Peyer's patch (tissue), 4 donors: ENCODE measurements at regions not wholly inside any gene's neighbourhood (a gene's known extent, or its start where the extent isn't known, plus 50 kb on each side); places are given as distances from the start of the nearest gene placed in this dataset.

Source experiments
- CTCF ChIP-seq, 6 experiments: fragments of 450-650 bp in 4 of 6; fragments of 200-600 bp in 2 of 6; sonication (generic) in 1 of 6; IDR thresholded peaks; one replicate each; pipeline ENCODE4 v1.5.1; 2017 to 2019; ENCODE audit warnings: antibody characterized with exemption in 6 of 6, mild to moderate bottlenecking in 3 of 6, moderate library complexity in 1 of 6
- POLR2A ChIP-seq, 2 donors: fragments of 450-650 bp; IDR thresholded peaks; one replicate each; pipeline ENCODE4 v1.5.1; 2017; ENCODE audit warnings: antibody characterized with exemption in 2 of 2, mild to moderate bottlenecking in 2 of 2, moderate library complexity in 2 of 2

DNA sequence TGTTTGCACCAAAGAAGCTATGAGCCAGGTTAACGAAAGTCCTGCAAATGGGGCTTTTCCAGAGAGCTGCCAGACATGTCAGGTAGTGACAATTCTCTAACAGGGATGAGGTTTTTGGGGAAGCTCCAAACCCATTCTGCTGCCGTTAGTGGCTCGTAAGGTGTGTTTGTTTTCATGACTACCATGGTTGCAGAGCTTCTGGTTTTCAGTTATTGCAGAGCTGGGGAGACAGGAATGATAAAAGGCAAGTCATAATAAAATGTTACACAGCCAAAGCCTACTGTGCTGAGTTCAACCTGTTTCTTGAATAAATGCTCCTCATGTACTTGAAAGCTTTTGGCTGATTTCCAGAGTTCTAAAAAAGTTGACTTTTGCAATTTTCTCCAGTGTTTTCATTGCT is 209.2 kb upstream of the STK17B start:
- no peak for TF ChIP-seq CTCF (IDR thresholded peaks at IDR 0.05)
- no peak for TF ChIP-seq POLR2A (IDR thresholded peaks at IDR 0.05)
